Glomerular endothelial cell (primary cell): ENCODE measurements at regions not wholly inside any gene's neighbourhood (a gene's known extent, or its start where the extent isn't known, plus 50 kb on each side); places are given as distances from the start of the nearest gene placed in this dataset.

ENCODE experiments used
- DNase-seq: peaks from one replicate; pipeline ENCODE4 v3.0.0-alpha.2; 2011; ENCODE audit warnings: low read depth, low spot score; ENCODE audit errors: extremely low read depth

- no peak for DNase-seq
These were observed 112.8 kb downstream of the SAMD5 start for GRCh38 chr6:147621263-147621662.

- no peak for DNase-seq
These were observed 113.5 kb downstream of the SAMD5 start for GRCh38 chr6:147621961-147622360.

GRCh38 chr6:147624946-147625515 is 116.5 kb downstream of the SAMD5 start:
- DNase-seq, result no peak

GRCh38 chr6:147625946-147626345 is 117.5 kb downstream of the SAMD5 start:
- no peak for DNase-seq

- no peak for DNase-seq
These were observed 118.9 kb downstream of the SAMD5 start for GRCh38 chr6:147627411-147627810.

GRCh38 chr6:147633191-147633590 is 124.7 kb downstream of the SAMD5 start:
- DNase-seq, result no peak

- no peak for DNase-seq
These were observed 129.2 kb downstream of the SAMD5 start for GRCh38 chr6:147637620-147638195.

GRCh38 chr6:147639279-147639678 is 130.8 kb downstream of the SAMD5 start:
- no peak for DNase-seq

- no peak for DNase-seq
These were observed 132.1 kb downstream of the SAMD5 start for GRCh38 chr6:147640606-147641005.

- DNase-seq, result no peak
These were observed 133.0 kb downstream of the SAMD5 start for GRCh38 chr6:147641511-147641910.

- no peak for DNase-seq
These were observed 134.0 kb downstream of the SAMD5 start for GRCh38 chr6:147642458-147642857.

GRCh38 chr6:147643341-147644200 is 135.1 kb downstream of the SAMD5 start:
- DNase-seq, result no peak

GRCh38 chr6:147648916-147649315 is 140.4 kb downstream of the SAMD5 start:
- no peak for DNase-seq

- DNase-seq, result no peak
These were observed 143.0 kb downstream of the SAMD5 start for GRCh38 chr6:147651249-147652063.

GRCh38 chr6:147653631-147654030 is 145.1 kb downstream of the SAMD5 start:
- no peak for DNase-seq

- no peak for DNase-seq
These were observed 145.8 kb downstream of the SAMD5 start for GRCh38 chr6:147654103-147654845.

GRCh38 chr6:147660334-147661311 is 152.1 kb downstream of the SAMD5 start:
- no peak for DNase-seq

GRCh38 chr6:147662646-147663045 is 154.2 kb downstream of the SAMD5 start:
- DNase-seq, result no peak

GRCh38 chr6:147664092-147664491 is 155.6 kb downstream of the SAMD5 start:
- DNase-seq, result no peak
